NCI-H1092 treated with DMSO at 0.1 percent for 48 hours (cell line): ENCODE measurements at regions not wholly inside any gene's neighbourhood (a gene's known extent, or its start where the extent isn't known, plus 50 kb on each side); places are given as distances from the start of the nearest gene placed in this dataset.

Experiments
- DNase-seq: peaks from one replicate; lab custom pipeline; 2025; lab: John Stamatoyannopoulos, UW

GRCh38 chr22:34997633-34998299 lies 68.2 kb upstream of the ISX start:
- DNase-seq, result no peak

GRCh38 chr22:34998921-34999320 lies 67.0 kb upstream of the ISX start:
- no peak for DNase-seq

- DNase-seq, result no peak
Observed at GRCh38 chr22:35008213-35008612, 57.7 kb upstream of the ISX start.

DNA sequence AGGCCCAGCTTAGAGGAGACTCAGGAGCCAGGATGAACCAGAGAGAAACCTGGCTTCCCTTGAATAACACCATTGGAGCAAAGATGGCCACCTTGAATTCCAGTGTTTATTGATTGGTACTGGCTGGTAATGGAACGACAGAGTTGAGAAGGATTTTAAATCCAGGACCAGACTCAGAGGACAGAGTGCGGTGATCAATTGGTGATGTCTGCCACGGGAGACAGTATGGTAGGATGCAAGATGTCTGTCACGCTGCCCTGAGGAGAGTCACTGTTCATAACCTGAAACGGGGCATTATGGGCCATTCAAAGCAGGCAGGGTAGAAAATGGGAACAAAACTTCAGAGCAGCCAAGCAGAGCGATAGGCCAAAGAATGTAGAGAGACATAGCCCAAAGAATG lies 55.4 kb upstream of the ISX start:
- DNase-seq, result no peak

- no peak for DNase-seq
Observed at GRCh38 chr22:35014812-35015211, 51.1 kb upstream of the ISX start.
